ENCODE measurements at regions not wholly inside any gene's neighbourhood (a gene's known extent, or its start where the extent isn't known, plus 50 kb on each side); places are given as distances from the start of the nearest gene placed in this dataset.

GRCh38 chr12:131621701-131622421 is 89.0 kb upstream of the SFSWAP start:
- TF ChIP-seq POLR2A (IDR thresholded peaks at IDR 0.05; ENCODE audit: low read depth, low read length): no peak
- no peak for TF ChIP-seq POLR2AphosphoS5 (IDR thresholded peaks at IDR 0.05; ENCODE audit: low read depth, low read length)
- no peak for TF ChIP-seq TAF1 (IDR thresholded peaks at IDR 0.05; ENCODE audit: low read depth, low read length)

Measured in GM12891 (cell line).